ENCODE measurements at regions not wholly inside any gene's neighbourhood (a gene's known extent, or its start where the extent isn't known, plus 50 kb on each side); places are given as distances from the start of the nearest gene placed in this dataset.

GRCh38 chr11:38824573-38824972 lies 2226.5 kb upstream of the RAG2 start:
- TF ChIP-seq CTCF (IDR thresholded peaks at IDR 0.05) = no peak
- no peak for TF ChIP-seq POLR2AphosphoS5 (IDR thresholded peaks at IDR 0.05)

Data from stomach (tissue), 4 donors.